Activated gamma-delta T cell treated with anti-CD3 and anti-CD28 coated beads, Interleukin-2, amount 50 U/mL, for 16 hours (primary cell): ENCODE measurements at regions not wholly inside any gene's neighbourhood (a gene's known extent, or its start where the extent isn't known, plus 50 kb on each side); places are given as distances from the start of the nearest gene placed in this dataset.
"Not testable (repeated sequence)": the region's sequence is repeated elsewhere in the genome, so short reads cannot be mapped to it uniquely, and the experiment has no call there.

Experiments used
- DNase-seq: peaks from one replicate; pipeline ENCODE4 v3.0.0-alpha.2; 2020; ENCODE audit warnings: low read depth

DNA sequence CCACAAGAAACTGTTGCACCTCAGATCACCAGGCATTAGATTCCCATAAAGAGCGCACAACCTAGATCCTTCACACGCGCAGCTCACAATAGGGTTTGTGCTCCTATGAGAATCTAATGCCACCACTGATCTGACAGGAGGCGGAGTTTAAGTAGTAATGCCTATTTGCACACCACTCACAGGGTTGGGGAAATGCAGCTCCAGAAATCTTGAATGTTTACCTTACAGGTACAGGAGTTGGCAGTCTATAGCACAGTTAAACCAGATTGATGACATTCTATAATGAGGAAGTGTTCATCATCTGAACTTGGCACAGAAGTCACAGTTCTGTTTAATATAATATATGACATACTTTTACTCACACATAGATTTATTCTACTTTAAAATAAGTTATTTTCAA is 732.2 kb upstream of the ZNF608 start:
- DNase-seq, result no peak

DNA sequence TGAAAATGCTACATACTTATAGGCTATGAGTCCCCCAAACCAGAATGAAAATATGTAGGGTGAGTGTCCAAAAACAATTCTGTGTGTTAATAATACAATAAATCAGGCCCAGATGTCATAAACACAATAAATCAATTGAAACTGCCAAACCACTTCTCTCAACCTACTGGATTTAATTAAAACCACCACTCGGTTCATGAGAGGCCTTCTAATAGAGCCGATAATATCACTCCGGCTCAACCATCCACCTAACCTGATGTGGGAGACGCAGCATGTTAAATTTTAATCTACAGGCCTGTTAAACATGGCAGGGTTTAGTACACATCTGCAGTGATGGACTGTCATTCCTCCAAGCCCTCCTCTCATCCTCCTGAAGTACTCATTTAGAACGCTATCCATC is 734.5 kb upstream of the ZNF608 start:
- DNase-seq, result no peak

DNA sequence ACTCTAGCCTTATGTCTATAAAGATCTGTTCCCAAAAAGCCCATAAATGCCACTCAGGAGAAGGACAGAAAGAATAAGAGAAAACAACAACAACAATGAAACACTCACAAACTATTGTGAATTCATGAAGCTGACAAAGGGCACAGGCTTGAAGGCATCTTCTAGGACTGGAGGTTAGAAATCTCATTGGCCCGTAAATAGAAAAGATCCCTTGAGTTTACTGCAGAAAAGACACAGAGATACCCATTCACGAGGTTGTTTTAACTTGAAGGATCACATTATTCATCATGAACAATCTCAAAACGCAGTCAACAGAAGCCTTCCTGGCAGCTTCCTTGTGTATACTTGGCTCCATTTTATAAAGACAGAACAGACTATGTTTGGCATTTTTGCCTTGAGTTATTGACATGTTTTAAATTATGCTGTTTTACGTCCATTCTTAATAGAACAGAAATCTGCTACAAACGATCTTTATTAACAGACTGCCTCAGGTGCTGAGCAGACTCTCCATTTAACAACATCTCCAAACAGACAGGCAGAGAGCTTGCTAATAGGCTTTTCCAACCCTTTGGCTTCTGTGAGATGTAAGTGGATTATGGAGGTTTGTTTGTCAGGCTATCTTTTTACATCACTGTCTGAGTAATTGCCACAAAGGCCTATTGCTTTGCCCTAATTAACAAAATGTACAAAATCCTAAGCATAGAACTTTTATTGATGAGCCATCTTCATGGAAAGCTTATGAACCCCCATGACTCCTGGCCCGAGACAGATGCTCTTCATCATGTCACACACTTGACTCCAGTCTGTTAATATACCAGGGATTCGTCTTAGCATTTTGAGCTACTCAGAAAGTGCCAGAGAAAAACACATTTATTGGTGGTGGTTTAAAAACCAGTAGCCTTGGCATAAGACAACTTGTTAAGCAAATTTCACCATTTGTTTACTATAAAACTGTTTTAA is 735.3 kb upstream of the ZNF608 start:
- no peak for DNase-seq

DNA sequence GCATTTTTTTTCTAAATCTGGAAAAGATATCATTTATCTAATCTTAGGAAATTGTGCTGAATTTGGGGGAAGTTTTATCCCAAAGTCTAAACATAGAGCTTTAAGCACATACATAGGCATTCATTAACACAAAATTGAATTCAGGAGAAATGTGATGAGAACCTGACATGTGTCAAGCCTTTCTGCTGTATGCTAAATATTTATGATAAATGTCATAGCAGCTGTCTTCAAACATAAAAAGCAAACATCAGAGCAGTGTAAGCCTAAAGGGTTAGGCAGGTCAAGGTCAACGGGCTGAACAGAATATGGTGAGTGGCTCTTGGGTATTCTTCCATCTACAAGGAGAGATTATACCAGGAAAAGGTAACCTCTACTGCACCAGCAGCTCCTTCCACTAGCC is 737.2 kb upstream of the ZNF608 start:
- no peak for DNase-seq

DNA sequence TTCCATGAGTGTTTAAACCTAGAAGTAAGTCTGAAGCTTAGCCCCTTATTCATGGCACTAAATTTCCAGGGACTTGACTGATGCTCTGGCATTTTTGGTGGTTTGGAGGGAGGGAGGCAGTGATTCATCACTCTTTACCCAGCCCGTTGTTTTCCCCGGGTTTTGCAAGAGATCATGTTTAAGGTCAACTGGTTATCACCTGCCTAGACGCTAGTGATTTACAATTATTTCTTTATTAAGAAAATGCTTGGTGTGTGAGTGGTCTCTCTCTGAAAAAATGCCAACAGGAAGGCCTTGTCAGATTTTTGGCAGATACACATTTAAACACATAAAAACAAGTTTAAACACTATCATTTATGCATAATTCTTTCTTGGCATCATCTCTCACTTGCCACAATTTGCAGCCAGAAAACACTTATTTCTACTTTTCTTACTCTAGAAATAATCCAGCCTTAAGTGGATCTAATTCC is 737.9 kb upstream of the ZNF608 start:
- DNase-seq, result no peak

DNA sequence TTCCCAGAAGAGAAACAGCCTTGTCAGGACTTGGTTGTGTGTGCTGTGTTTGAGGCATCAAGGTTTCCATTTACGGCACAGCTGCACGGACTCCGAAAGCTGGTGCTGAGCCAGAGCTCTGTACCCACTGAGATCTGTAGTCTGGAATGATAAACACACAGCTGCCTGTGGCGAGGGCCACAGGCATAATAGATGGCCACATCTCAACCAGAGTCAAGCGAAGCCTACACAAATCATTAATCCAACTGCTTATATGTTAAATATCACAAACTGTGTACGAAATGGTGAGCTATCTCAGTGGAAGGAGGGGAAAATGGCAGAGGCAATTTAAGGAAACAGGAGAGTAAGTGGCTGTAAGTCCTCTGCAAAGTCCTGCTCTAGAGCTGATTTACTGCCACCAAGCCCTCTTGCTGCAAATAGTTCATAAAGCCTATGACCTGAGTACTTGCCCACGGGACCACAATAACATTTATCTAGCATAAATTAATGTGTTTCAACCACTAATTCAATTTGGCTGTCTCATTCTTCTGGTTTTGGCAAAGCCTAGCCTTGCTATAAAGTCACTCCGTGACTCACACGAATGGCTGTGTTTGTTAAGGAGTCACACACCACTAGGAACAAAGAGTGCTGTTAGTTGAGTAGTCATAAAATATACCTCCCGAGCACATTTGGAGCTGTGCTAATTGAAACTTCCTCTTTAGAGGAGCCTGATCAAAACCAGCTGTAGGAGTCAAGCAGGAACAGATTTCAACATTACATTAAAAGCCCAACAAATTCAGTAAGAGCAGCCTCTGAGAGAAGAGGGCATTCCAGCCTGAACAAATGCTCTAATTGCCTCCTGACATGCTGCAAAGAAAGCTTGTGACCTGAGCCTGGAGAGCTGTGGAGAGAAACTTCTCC is 738.6 kb upstream of the ZNF608 start:
- DNase-seq, result no peak

DNA sequence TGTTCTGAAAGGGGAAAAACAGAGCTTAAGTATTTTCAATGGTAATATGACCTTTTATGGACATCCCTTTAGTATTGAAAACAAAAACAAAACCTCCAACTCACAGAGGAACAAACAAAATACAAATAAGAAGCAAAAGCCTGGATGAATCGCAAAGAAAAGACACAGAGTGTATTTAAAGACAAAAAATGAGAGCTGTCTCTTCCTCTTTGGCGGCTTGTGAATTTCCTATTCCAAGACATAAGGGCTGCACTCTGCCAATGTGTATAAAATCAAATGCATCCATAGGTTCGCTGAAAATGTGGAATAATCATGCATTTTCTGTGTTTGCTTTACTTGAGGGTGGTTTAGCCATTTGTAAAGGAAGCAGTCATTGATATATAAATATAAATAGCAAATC is 739.3 kb upstream of the ZNF608 start:
- DNase-seq, result no peak

DNA sequence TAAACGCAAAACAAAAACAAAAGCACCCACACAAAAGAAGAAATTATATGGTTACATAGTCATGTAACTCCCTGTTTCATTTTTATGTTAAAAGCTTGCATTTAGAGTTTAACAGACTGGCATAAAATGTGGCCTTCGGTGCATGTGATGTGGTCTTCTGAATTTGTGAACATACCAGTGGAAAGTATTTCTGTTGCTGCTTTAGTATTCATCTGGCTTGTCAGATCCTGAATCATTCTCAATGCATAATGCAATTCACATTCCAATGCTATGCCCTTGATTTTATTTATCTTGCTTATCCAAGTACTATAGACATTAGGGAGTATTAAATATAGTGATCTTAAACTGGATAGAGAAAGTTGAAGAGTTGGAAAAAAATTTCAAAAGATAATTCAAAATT is 740.2 kb upstream of the ZNF608 start:
- no peak for DNase-seq

DNA sequence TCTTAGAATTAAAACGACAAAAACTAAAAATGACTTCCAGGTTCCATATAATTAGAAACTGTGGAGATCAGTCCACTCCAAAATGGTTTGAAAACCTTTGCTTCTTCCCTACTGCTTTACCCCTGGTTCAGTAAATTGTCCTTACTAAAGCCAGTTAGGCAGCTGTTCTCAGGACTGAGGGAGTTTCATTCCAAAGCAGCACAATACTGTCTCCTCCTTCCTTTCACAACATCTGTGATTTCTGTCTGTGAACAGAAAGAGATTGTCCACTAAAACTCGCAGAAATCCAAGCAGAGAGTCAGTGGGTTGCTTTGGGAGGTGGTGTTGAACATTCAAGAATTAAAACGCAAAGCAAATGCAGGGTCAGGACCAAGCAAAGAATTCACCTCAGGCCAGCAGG is 740.8 kb upstream of the ZNF608 start:
- no peak for DNase-seq

DNA sequence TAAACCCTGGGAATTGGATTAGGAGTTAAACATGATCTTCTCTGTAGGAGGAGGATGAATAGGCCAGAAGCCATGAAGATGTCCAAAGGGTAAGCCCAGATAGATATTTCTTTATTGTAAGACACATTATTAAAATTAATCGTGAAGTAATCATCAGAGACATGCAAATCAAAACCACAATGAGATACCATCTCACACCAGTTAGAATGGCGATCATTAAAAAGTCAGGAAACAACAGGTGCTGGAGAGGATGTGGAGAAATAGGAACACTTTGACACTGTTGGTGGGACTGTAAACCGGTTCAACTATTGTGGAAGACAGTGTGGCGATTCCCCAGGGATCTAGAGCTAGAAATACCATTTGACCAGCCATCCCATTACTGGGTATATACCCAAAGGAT is 741.2 kb upstream of the ZNF608 start:
- not testable (repeated sequence) for DNase-seq

DNA sequence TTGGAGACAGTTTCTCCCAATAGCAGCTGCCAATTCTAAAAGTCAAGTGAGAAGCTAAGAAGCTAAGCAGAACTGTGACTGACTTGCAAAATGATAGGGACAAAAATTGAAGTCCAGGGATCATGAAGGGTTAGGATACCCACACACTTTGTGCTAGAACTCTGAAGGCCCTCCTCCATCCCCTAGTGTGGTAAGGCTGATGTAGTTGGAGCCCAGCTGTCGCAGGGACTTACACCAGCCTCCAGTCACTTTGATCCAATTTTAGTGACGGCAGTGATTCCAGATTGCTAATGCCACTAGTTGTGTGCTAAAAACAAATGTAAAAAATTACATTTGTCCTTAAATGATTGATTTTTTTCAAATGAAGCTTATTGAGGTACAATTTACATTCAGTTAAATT is 742.7 kb upstream of the ZNF608 start:
- no peak for DNase-seq

DNA sequence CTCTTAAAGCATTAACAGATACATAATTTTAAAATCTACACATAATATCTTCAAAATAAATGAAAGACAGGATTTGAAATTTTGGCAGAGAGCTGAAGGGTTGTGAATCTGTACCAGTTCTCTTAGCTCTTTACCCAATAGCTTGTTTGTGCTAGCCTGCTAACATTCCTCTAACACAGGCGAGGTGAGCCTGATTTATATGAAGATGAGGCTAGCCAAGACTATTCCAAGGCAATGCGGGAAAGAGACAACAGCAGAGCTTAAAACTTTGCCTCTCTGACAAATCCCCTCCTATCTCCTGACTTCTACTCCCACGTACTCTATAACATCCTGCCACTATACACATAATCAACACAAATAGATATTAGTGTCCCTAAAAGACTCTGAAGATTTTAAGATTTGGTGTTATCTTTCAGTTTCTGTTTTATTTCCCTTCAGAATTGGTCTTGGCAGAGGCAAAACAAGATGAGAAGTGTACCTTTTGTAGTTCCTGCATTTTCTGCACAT is 745.6 kb upstream of the ZNF608 start:
- DNase-seq, result no peak

DNA sequence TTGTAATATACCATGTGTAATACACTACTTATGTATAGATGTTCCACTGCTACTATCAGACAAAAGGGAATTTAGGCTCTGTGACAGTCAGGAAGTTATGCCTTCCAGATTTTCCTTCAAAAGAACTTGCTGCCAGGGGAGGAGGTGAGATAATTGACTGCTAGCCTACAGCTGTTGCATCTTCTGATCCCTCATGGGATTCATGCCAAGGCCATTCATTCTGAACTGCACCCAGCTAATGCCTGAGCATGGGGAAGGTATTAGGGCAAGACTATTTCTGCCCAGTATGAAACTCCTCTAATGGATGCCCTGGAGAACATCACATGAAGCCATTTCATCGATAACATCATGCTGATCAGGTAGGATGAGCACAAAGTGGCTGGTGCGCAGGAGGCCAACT is 746.5 kb upstream of the ZNF608 start:
- no peak for DNase-seq

DNA sequence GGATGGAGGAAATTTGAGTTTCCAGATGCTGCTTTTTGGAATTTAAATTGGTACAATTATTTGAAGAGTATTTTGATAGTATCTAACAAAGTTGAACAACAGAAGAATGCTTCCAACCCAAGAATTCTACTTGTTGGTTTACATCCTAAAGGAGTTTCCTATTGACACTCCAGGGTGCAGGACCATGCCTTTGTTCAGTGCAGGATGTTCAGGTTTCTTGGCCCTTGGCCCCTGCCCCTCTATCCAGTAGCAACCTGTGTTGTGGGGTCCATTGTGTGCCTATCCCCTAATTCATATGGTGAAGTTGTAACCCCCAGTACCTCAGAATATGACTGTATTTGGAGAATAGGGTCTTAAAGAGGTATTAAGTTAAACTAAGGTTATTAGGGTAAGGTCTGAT is 750.0 kb upstream of the ZNF608 start:
- DNase-seq, result no peak

DNA sequence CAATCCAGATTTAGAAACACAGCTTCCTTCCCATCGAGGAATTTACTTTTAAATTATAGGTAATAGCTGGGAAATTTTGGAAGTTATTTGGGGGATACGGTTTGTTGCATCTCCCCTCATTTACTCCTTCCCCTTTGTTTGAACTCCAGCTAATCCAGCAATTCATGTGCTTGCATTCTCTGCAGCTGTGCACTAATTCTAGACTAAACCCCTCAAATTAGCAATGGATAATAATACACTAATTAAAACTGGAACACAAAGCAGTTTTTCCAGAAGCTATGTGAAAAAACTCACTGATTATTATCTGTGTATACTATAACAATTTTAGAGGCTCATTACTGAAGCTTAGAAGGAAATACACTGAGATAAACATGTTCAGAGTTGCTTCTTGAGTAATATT is 751.2 kb upstream of the ZNF608 start:
- no peak for DNase-seq

DNA sequence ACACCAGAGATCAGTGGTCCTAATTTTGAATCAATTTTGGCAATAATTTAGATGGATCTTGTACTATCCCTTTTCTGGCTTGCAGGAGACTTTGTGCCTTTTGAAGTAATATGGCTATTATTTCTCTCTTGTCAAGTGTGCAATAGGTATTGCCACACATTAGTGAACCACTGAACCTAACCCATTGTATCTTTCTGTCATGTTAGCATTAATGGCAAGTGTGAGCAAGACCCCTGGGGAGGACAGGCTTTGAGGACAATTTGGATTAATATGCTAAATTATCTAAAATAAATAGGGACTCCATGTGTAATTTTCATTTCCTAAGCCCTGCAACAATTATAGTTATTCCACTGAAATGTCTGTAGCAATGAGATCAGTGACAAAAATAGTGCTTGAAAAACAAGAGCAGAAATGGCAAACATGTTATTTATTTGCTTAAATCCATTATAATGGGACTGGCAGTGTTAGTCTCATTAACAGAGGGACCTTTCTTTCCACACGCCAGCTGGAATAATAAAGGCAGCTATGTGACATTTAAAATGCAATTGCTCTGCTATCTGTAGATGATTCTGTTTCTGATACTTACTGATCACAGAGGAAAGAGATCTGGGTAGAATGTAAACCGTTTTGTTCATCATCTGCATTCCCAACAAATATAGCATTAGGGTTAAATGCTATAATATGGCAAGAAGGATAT is 753.3 kb upstream of the ZNF608 start:
- no peak for DNase-seq

DNA sequence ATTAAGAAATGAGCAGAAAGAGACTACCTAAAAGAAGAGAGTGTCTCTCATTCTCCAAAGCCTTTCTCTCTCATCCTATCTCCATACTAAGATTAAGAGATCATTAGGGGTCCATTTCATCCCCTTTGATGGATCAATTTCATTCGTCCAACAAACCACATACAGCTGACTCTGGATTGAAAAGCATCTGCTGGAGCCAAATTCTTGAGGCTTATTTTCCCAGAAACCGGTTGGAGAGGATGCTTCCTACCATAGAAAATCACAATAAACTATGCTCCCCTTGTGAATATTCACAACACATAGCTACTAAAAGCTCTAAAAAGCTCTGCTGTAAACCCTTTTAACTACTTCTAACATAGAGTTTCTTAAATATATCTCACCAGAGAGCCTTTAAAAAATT is 755.0 kb upstream of the ZNF608 start:
- no peak for DNase-seq

DNA sequence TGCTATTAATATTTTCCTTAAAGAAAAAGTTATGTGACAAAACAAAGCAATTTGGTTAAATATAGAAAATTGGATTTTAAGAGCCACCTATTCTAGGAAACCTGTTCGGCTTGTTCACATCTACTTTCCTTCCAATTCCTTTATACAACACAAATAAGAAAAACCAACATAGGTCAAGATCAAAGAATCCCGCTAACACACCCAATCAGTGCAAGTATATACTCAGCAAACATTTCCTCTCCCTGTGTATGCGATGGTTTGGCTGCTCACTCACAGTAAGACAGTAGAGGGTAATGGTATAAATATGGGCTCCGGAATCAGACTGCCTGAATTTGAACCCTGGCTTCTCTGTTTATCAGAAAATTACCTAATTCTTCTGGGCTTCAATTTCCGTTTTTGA is 757.5 kb upstream of the ZNF608 start:
- DNase-seq, result no peak

DNA sequence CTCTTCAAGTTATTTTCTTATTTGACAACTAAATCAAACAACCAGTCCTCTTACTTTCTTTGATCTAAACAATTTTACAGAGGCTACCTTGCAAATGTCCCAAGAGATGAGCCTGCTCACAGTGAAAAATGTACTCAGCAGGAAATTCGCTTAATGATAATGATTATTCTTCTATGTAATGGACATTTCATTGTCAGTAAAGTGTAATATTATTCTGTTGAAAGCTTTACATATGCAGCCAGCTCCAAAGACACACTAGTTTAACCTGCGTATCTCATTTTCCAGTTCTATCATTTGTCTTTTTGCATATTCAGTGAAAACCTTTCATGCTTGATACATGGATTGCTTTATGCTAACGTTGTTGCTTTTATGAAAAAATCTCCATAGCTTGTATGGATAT is 758.7 kb upstream of the ZNF608 start:
- DNase-seq, result no peak

DNA sequence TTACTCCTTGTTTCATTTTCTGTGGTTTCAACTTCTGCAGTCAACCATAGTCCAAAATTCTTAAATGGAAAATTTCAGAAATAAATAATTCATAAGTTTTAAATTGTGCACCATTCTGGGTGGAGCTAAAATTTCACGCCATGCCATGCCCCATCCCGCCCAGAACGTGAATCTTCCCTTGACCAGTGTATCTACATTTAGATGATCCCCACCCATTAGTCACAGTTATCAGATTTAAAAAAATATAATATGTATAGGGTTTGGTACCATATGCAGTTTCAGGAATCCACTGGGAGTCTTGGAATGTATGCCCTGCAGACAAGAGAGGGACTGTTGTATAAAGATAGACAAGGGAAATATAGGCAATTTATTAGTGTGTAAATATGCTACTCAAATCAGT is 759.7 kb upstream of the ZNF608 start:
- no peak for DNase-seq

DNA sequence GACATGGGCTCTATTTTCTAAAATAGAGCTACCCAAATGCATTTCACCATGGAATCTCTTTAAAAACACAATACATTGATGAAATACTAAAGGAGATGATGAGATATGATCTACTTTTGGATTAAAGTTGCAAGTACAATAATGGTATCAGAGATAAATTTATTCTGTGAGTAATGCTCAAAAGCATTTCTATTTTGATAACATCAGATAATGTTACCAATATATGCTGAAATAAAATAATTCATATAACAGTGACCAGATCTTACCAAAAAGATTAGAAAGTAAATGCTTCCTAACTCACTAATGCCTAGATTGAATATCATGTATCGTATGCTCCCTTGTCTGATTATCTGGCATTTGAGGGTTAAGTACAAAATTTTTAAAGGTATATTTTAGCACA is 761.8 kb upstream of the ZNF608 start:
- DNase-seq, result no peak

DNA sequence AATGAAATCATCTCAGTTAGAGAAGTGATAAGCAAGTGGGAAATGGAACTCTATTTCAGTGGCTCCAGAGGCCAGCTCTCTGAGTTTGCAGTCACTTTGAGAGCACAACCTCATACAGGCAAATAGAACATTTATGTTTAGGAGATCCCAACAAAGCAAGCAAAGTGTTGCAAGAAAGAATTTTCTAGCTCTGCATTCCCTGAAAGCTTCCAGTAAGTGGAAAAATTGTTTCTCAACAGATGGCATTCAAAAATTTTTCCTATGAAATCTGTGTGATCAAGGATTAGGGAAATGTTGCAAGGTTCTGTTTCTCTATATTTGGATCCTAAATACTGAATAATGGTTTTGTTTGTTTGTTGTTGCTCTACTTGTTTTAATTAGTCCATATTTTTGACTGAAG is 764.2 kb upstream of the ZNF608 start:
- DNase-seq, result no peak
